ENCODE measurements at regions not wholly inside any gene's neighbourhood (a gene's known extent, or its start where the extent isn't known, plus 50 kb on each side); places are given as distances from the start of the nearest gene placed in this dataset.

- TF ChIP-seq EZH2 (IDR thresholded peaks at IDR 0.05; ENCODE audit: low read length) (no peak), CTCF (optimal IDR thresholded peaks at IDR 0.05 in 1 of 3, IDR thresholded peaks at IDR 0.05 in 1 of 3, conservative IDR thresholded peaks at IDR 0.05 in 1 of 3; ENCODE audit: extremely low read depth in 1 of 3, insufficient read depth in 2 of 3, low read length in 3 of 3) (no peak)
- no peak for DNase-seq (ENCODE audit: low read depth, low spot score)
- Histone ChIP-seq H3K9ac (ENCODE audit: control insufficient read depth, extremely low read depth, insufficient read depth, low read length) (no peak overlapping the region), H3K9me3 (ENCODE audit: control insufficient read depth, low read depth, low read length) (no peaks in the 10 kb centered on the region), H3K27me3 (ENCODE audit: control insufficient read depth, extremely low read depth, insufficient read depth, low read length) (no peaks in the 10 kb centered on the region), H3K9me1 (ENCODE audit: control insufficient read depth, extremely low read depth, insufficient read depth, low read length) (no peaks in the 10 kb centered on the region), H3K79me2 (ENCODE audit: control insufficient read depth, insufficient read depth, low read length) (no peaks in the 10 kb centered on the region), H3K4me3 (ENCODE audit: control insufficient read depth in 2 of 3, extremely low read depth in 1 of 3, insufficient read depth in 2 of 3, low read depth in 1 of 3, low read length in 3 of 3) (no peak overlapping the region), H4K20me1 (ENCODE audit: control insufficient read depth, extremely low read depth, insufficient read depth, low read length) (no peaks in the 10 kb centered on the region), H3K27ac (ENCODE audit: control insufficient read depth, insufficient read depth, low read length) (no peak overlapping the region), H2AFZ (ENCODE audit: control insufficient read depth, low read length) (no peak overlapping the region), H3K4me2 (ENCODE audit: control insufficient read depth, extremely low read depth, insufficient read depth, low read depth, low read length) (no peak overlapping the region), H3K36me3 (ENCODE audit: control insufficient read depth in 2 of 2, extremely low read depth in 1 of 2, insufficient read depth in 2 of 2, low read length in 2 of 2) (no peaks in the 10 kb centered on the region), H3K4me1 (ENCODE audit: control insufficient read depth, extremely low read depth, insufficient read depth, low read length) (peaks cover 3% of the 10 kb centered on the region)
- dilution Hi-C loops (cut with MboI; ENCODE audit: extremely low pct_ligation_motif_present, low sequenced_read_pairs): no loop called here
- FAIRE-seq: peak; percentile 20
These were observed 75.6 kb upstream of the TSC22D1 start for GRCh38 chr13:44651724-44652123.

GRCh38 chr13:44651209-44651608 lies 75.1 kb upstream of the TSC22D1 start:
- Histone ChIP-seq H3K9ac (ENCODE audit: control insufficient read depth, extremely low read depth, insufficient read depth, low read length) (no peak overlapping the region), H3K9me3 (ENCODE audit: control insufficient read depth, low read depth, low read length) (no peaks in the 10 kb centered on the region), H2AFZ (ENCODE audit: control insufficient read depth, low read length) (no peak overlapping the region), H3K79me2 (ENCODE audit: control insufficient read depth, insufficient read depth, low read length) (no peaks in the 10 kb centered on the region), H3K27ac (ENCODE audit: control insufficient read depth, insufficient read depth, low read length) (no peak overlapping the region), H4K20me1 (ENCODE audit: control insufficient read depth, extremely low read depth, insufficient read depth, low read length) (no peaks in the 10 kb centered on the region), H3K4me3 (ENCODE audit: control insufficient read depth in 2 of 3, extremely low read depth in 1 of 3, insufficient read depth in 2 of 3, low read depth in 1 of 3, low read length in 3 of 3) (no peak overlapping the region), H3K9me1 (ENCODE audit: control insufficient read depth, extremely low read depth, insufficient read depth, low read length) (no peaks in the 10 kb centered on the region), H3K4me1 (ENCODE audit: control insufficient read depth, extremely low read depth, insufficient read depth, low read length) (peaks cover 3% of the 10 kb centered on the region), H3K4me2 (ENCODE audit: control insufficient read depth, extremely low read depth, insufficient read depth, low read depth, low read length) (no peak overlapping the region), H3K36me3 (ENCODE audit: control insufficient read depth in 2 of 2, extremely low read depth in 1 of 2, insufficient read depth in 2 of 2, low read length in 2 of 2) (no peaks in the 10 kb centered on the region), H3K27me3 (ENCODE audit: control insufficient read depth, extremely low read depth, insufficient read depth, low read length) (no peaks in the 10 kb centered on the region)
- dilution Hi-C loops (cut with MboI; ENCODE audit: extremely low pct_ligation_motif_present, low sequenced_read_pairs): no loop called here
- no peak for DNase-seq (ENCODE audit: low read depth, low spot score)
- no peak for FAIRE-seq
- TF ChIP-seq EZH2 (IDR thresholded peaks at IDR 0.05; ENCODE audit: low read length) (no peak), CTCF (optimal IDR thresholded peaks at IDR 0.05 in 1 of 3, IDR thresholded peaks at IDR 0.05 in 1 of 3, conservative IDR thresholded peaks at IDR 0.05 in 1 of 3; ENCODE audit: extremely low read depth in 1 of 3, insufficient read depth in 2 of 3, low read length in 3 of 3) (no peak)

Measured in keratinocyte (primary cell).